ENCODE measurements at regions not wholly inside any gene's neighbourhood (a gene's known extent, or its start where the extent isn't known, plus 50 kb on each side); places are given as distances from the start of the nearest gene placed in this dataset.

DNA sequence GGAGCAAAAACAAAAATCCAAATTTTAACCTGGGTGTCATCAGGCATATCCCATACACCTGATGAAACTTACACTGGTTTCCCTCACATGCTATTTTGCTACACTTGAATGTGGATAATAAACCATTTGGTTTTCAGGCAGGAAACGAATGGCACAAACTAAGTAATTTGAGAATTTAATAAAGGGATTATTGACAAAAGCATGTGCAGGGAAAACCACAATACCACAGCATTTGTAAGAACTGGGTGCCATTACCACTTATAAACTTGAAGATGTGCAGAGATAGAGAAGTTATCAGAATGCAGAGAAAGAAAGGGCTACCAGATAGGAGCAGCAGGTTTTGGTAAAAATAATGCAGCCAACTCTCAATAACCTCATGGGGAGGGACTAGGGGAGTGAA lies 151.2 kb downstream of the RFX6 start:
- no peak overlapping the region for H3K27ac ChIP-seq
- TF ChIP-seq, protein P1, sequence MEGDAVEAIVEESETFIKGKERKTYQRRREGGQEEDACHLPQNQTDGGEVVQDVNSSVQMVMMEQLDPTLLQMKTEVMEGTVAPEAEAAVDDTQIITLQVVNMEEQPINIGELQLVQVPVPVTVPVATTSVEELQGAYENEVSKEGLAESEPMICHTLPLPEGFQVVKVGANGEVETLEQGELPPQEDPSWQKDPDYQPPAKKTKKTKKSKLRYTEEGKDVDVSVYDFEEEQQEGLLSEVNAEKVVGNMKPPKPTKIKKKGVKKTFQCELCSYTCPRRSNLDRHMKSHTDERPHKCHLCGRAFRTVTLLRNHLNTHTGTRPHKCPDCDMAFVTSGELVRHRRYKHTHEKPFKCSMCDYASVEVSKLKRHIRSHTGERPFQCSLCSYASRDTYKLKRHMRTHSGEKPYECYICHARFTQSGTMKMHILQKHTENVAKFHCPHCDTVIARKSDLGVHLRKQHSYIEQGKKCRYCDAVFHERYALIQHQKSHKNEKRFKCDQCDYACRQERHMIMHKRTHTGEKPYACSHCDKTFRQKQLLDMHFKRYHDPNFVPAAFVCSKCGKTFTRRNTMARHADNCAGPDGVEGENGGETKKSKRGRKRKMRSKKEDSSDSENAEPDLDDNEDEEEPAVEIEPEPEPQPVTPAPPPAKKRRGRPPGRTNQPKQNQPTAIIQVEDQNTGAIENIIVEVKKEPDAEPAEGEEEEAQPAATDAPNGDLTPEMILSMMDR (IDR thresholded peaks at IDR 0.05), result no peak
- TF ChIP-seq ZFX (IDR thresholded peaks at IDR 0.05; ENCODE audit: borderline replicate concordance), result no peak

DNA sequence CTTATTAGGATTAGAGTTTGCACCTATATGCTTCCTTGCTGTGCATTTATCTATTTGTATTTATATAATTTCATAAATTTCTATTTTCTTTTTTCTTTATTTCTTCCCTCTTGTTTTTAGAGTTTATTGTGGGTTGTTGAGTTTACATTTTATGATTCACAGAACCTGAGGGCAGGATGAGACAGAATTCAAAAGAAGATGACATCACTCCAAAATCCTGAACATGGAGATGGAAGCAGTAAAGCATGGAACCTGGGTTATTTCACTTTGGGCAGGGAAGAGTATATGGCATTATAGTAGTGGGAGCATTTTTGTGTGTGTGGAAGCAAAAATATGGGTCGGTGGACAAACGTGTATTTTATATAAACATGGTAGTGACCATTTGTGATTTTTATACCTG lies 157.5 kb downstream of the RFX6 start:
- TF ChIP-seq ZFX (IDR thresholded peaks at IDR 0.05; ENCODE audit: borderline replicate concordance), result no peak
- TF ChIP-seq, protein P1 (IDR thresholded peaks at IDR 0.05), result no peak
- no peak overlapping the region for H3K27ac ChIP-seq

DNA sequence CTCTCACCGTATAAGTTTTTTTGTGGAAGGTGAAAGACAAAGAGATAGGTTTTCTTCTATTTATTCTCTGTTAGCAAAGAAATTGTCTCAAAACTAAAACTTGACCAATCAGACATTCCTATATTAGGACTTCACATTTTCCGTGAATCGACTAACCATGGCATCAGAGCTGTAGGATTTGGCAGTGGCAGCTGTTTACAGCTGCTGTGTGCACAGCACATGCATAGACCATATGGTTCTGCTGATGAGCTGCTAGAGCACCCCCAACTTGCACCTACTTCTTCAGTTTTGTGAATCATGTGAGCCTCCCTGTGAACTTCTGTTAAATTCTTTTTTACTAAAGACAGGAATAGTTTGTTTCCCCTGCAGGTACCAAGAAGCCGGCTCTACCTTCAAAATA lies 157.9 kb downstream of the RFX6 start:
- H3K27ac ChIP-seq, result no peak overlapping the region

DNA sequence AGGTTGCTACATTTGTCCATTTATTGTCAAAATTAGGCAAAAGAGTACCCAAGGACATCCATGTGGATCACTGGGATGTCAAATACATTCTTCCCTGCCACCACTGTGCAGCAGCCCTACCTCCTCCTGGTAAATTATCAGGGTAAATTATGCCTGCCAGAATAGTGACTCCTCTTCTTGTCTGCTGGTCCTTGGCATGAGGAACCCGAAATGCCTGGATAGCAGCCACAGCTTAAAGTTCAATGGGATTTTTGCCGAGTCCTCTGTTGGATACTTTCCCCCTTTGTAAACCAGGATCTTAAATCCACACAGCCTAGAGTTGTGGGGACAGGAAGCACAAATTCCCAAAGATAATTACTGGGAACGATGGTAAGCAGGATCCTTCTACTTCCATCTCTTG lies 173.3 kb downstream of the RFX6 start:
- TF ChIP-seq ZFX (IDR thresholded peaks at IDR 0.05; ENCODE audit: borderline replicate concordance), result no peak
- TF ChIP-seq, protein P1 (IDR thresholded peaks at IDR 0.05), result no peak

More for the DNA sequence above, 157.9 kb downstream of the RFX6 start:
- TF ChIP-seq, protein P1 (IDR thresholded peaks at IDR 0.05), result no peak
- TF ChIP-seq ZFX (IDR thresholded peaks at IDR 0.05; ENCODE audit: borderline replicate concordance), result no peak

DNA sequence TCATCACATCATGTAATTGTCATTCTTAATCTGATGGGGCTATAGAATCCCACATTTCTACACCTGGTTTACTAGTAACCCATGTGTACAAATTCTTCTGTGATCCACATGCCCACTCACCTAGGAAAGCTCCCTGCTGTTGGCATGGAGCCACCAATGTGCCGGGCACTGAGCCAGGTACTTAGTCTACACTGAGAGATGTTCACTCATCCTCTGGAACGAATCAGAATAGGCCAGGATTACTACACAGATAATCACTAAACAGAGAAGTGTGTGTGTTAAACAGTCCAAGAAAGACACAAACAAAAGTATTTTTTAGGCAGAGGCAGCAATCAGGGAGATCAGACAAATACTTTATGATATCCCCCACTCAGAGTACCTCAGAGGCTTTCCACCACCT lies 193.2 kb upstream of the VGLL2 start:
- no peak for TF ChIP-seq ZFX (IDR thresholded peaks at IDR 0.05; ENCODE audit: borderline replicate concordance)
- TF ChIP-seq, protein P1 (IDR thresholded peaks at IDR 0.05), result no peak
- no peak overlapping the region for H3K27ac ChIP-seq

More for the DNA sequence above, 173.3 kb downstream of the RFX6 start:
- no peak overlapping the region for H3K27ac ChIP-seq

DNA sequence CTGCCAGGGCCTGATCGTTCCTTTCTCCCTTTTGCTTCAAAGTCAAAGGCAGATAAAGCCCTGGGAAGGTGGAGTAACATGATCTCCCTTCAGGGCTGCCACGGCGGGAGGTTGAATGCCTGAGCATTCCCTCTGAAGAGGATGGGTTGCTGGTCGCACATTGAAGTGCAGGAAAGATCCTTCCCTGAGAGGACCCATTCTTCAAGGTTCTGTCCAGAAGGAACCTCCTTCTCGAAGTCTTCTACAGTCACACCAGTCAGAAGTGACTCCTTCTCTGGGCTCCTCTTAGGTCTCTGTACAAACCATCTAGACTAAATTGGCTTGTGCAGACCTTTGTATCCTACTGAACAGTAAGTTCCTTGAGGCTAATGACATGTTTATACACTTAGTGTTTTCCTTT lies 192.6 kb upstream of the VGLL2 start:
- no peak overlapping the region for H3K27ac ChIP-seq
- no peak for TF ChIP-seq ZFX (IDR thresholded peaks at IDR 0.05; ENCODE audit: borderline replicate concordance)

DNA sequence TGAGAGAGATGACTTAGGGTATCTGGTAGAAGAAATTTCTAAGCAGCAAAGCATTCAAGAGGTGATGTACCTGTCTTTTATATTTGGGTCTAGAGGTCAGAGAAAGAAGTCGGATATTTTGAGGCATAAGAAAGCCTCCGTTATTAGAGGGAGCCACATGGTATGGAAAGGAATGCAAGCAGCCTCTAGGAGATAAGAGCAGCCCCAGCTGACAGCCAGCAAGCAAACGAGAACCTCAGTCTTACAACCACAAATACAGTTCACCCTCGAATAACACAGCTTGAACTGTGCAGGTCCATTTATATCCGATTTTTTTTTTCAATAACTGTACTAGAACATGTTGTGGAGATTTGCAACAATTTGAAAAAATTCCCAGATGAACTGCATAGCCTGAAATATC lies 190.7 kb upstream of the VGLL2 start:
- no peak overlapping the region for H3K27ac ChIP-seq
- TF ChIP-seq, protein P1 (IDR thresholded peaks at IDR 0.05), result no peak
- TF ChIP-seq ZFX (IDR thresholded peaks at IDR 0.05; ENCODE audit: borderline replicate concordance), result no peak

DNA sequence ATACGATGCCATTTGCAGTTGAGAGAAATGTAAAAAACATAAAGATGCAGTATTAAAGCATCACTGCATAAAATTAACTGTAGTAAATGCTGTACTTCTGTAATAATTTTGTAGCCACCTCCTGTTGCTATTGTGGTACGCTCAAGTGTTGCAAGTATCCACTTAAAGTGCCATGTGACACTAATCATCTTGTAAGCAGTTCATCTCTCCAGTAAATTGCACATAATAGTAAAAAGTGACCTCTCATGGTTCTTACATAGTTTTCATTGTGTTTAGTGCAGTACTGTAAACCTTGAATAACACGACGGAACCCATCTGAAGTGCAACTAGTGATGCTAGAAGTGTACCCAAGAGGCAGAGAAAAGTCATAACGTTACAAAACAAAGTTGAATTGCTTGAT lies 190.1 kb upstream of the VGLL2 start:
- TF ChIP-seq, protein P1 (IDR thresholded peaks at IDR 0.05), result no peak
- TF ChIP-seq ZFX (IDR thresholded peaks at IDR 0.05; ENCODE audit: borderline replicate concordance), result no peak
- H3K27ac ChIP-seq, result no peak overlapping the region

Data from 22Rv1 (cell line).